ENCODE measurements at regions not wholly inside any gene's neighbourhood (a gene's known extent, or its start where the extent isn't known, plus 50 kb on each side); places are given as distances from the start of the nearest gene placed in this dataset.

DNA sequence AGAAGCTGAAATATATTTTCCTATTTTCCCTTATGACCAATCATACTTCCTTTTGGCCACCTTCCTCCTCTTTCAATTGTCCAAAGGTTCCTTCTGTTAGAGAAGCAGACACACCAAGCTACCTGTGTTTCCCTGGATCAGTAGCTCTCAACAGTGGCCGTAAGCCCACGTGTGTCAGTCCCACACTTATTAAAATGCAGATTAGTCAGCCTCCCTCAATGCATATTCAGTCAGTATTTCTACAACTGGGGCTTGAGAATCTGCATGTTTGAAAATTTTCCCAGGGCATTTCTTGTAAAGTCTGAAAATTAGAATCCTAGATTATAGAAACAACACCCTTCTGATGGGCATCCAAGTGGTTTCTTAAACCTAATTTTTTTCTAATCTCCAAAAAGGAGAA lies 54.0 kb upstream of the ITPRID2 start:
- WGBS (ENCODE audit: insufficient coverage, low coverage, missing lambda C conversion rate): 0% methylated on average over 2 of the region's 2 CpGs
- TF ChIP-seq ZNF165 (CRISPR knock-in tag; IDR thresholded peaks at IDR 0.05; ENCODE audit: borderline replicate concordance) (no peak), CEBPB (tag; IDR thresholded peaks at IDR 0.05) (no peak), SP2 (IDR thresholded peaks at IDR 0.05; ENCODE audit: extremely low read depth, low read depth, low read length, poor library complexity, severe bottlenecking) (no peak), HIVEP1 (CRISPR knock-in tag; IDR thresholded peaks at IDR 0.05) (no peak), POU5F1 (IDR thresholded peaks at IDR 0.05; ENCODE audit: borderline replicate concordance, low read depth, low read length, partially characterized antibody) (no peak), ZNF184 (CRISPR knock-in tag; IDR thresholded peaks at IDR 0.05) (no peak), ZZZ3 (IDR thresholded peaks at IDR 0.05) (no peak), ZNF3 (CRISPR knock-in tag; IDR thresholded peaks at IDR 0.05) (no peak), HNRNPUL1 (IDR thresholded peaks at IDR 0.05; ENCODE audit: low read length) (no peak), CBFB (CRISPR knock-in tag; IDR thresholded peaks at IDR 0.05) (no peak), CHD2 (IDR thresholded peaks at IDR 0.05; ENCODE audit: low read depth, low read length) (no peak), RBM39 (optimal IDR thresholded peaks at IDR 0.05; ENCODE audit: low read depth, low read length) (no peak), THRAP3 (IDR thresholded peaks at IDR 0.05; ENCODE audit: borderline replicate concordance) (no peak), MTA3 (IDR thresholded peaks at IDR 0.05; ENCODE audit: borderline replicate concordance) (no peak), CBX3 (IDR thresholded peaks at IDR 0.05; ENCODE audit: borderline replicate concordance in 1 of 2, low read length in 2 of 2) (no peak)
- TF ChIP-seq, protein P1, sequence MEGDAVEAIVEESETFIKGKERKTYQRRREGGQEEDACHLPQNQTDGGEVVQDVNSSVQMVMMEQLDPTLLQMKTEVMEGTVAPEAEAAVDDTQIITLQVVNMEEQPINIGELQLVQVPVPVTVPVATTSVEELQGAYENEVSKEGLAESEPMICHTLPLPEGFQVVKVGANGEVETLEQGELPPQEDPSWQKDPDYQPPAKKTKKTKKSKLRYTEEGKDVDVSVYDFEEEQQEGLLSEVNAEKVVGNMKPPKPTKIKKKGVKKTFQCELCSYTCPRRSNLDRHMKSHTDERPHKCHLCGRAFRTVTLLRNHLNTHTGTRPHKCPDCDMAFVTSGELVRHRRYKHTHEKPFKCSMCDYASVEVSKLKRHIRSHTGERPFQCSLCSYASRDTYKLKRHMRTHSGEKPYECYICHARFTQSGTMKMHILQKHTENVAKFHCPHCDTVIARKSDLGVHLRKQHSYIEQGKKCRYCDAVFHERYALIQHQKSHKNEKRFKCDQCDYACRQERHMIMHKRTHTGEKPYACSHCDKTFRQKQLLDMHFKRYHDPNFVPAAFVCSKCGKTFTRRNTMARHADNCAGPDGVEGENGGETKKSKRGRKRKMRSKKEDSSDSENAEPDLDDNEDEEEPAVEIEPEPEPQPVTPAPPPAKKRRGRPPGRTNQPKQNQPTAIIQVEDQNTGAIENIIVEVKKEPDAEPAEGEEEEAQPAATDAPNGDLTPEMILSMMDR (IDR thresholded peaks at IDR 0.05 in 2 of 3, conservative IDR thresholded peaks at IDR 0.05 in 1 of 3; ENCODE audit: insufficient read depth in 2 of 3, low read depth in 1 of 3, low read length in 3 of 3): no peak
- TF ChIP-seq, protein P2, sequence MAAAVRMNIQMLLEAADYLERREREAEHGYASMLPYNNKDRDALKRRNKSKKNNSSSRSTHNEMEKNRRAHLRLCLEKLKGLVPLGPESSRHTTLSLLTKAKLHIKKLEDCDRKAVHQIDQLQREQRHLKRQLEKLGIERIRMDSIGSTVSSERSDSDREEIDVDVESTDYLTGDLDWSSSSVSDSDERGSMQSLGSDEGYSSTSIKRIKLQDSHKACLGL (CRISPR knock-in tag; IDR thresholded peaks at IDR 0.05; ENCODE audit: borderline replicate concordance, poor library complexity, severe bottlenecking): no peak

More for the DNA sequence above, 54.0 kb upstream of the ITPRID2 start:
- Histone ChIP-seq H3K27me3 (ENCODE audit: control insufficient read depth in 2 of 2, insufficient read depth in 2 of 2, low read length in 2 of 2) (no peaks in the 10 kb centered on the region; a peak in 1 of 5 replicates), H3K36me3 (ENCODE audit: control insufficient read depth, insufficient read depth, low read length) (no peaks in the 10 kb centered on the region), H3K79me2 (ENCODE audit: control insufficient read depth, insufficient read depth, low read length) (no peaks in the 10 kb centered on the region), H3K27ac (ENCODE audit: extremely low read depth, low read depth, low read length) (no peak overlapping the region), H3K4me1 (replicated peaks in 1 of 2; ENCODE audit: control insufficient read depth in 2 of 2, insufficient read depth in 2 of 2, low read length in 2 of 2) (no peaks in the 10 kb centered on the region), H3K4me3 (no peak overlapping the region), H3K9ac (ENCODE audit: insufficient read depth in 1 of 2, low read depth in 2 of 2, low read length in 2 of 2) (no peak overlapping the region), H4K20me1 (replicated peaks; ENCODE audit: control insufficient read depth, insufficient read depth, low read length) (no peaks in the 10 kb centered on the region), H3K9me3 (replicated peaks; ENCODE audit: control insufficient read depth, insufficient read depth, low read depth, low read length) (no peaks in the 10 kb centered on the region), H3K9me1 (ENCODE audit: control insufficient read depth, insufficient read depth, low read length) (no peaks in the 10 kb centered on the region), H3K4me2 (ENCODE audit: insufficient read depth, low read length) (no peak overlapping the region), H2AFZ (ENCODE audit: low read depth, low read length) (no peak overlapping the region)
- POLR2A ChIA-PET: no interaction called here
- no peak for DNase-seq (ENCODE audit: extremely low read depth in 1 of 4, low spot score in 3 of 4)
- ATAC-seq: no peak
- in situ Hi-C loops (cut with MboI) (no loop called here), intact Hi-C loops (cut with micrococcal nuclease) (no loop called here)
- no peak for FAIRE-seq
- no TSS peak for BruUV-seq (replicated peaks)
- CTCF ChIA-PET (ENCODE audit: low intra/inter-chr PET ratio): no interaction called here
